ENCODE measurements at regions not wholly inside any gene's neighbourhood (a gene's known extent, or its start where the extent isn't known, plus 50 kb on each side); places are given as distances from the start of the nearest gene placed in this dataset.

DNA sequence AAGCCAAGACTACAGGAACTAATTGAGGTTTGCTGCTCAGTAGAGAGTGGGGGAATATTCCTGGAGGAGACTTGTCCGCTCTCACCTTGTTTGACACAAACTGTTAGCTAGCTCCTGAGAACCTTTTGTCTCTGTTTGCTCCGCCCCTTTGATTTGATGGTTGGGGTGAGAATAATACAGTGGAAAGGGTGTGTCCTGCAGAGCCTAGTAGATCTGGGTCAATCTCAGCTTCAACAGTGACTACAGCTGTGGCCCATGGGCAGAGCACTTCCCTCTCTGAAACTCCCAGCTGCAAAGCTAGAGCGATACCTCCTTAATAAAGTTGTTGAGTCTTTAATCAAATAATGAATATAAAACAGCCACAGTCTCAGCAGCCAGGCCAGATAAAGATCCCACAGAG lies 576.7 kb downstream of the DIAPH3 start:
- TF ChIP-seq, protein P1, sequence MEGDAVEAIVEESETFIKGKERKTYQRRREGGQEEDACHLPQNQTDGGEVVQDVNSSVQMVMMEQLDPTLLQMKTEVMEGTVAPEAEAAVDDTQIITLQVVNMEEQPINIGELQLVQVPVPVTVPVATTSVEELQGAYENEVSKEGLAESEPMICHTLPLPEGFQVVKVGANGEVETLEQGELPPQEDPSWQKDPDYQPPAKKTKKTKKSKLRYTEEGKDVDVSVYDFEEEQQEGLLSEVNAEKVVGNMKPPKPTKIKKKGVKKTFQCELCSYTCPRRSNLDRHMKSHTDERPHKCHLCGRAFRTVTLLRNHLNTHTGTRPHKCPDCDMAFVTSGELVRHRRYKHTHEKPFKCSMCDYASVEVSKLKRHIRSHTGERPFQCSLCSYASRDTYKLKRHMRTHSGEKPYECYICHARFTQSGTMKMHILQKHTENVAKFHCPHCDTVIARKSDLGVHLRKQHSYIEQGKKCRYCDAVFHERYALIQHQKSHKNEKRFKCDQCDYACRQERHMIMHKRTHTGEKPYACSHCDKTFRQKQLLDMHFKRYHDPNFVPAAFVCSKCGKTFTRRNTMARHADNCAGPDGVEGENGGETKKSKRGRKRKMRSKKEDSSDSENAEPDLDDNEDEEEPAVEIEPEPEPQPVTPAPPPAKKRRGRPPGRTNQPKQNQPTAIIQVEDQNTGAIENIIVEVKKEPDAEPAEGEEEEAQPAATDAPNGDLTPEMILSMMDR (conservative IDR thresholded peaks at IDR 0.05; ENCODE audit: low read length), result no peak
- no peak for TF ChIP-seq EZH2phosphoT487 (IDR thresholded peaks at IDR 0.05; ENCODE audit: borderline replicate concordance)
